Left kidney (tissue), 1 donor: ENCODE measurements at regions not wholly inside any gene's neighbourhood (a gene's known extent, or its start where the extent isn't known, plus 50 kb on each side); places are given as distances from the start of the nearest gene placed in this dataset.
"Not testable (repeated sequence)": the region's sequence is repeated elsewhere in the genome, so short reads cannot be mapped to it uniquely, and the experiment has no call there.

ENCODE experiments used
- DNase-seq: peaks from one replicate; pipeline ENCODE4 v3.0.0-alpha.2; 2013

- DNase-seq: no peak
Measured at GRCh38 chr2:153307223-153307622, 171.3 kb downstream of the RPRM start.

DNA sequence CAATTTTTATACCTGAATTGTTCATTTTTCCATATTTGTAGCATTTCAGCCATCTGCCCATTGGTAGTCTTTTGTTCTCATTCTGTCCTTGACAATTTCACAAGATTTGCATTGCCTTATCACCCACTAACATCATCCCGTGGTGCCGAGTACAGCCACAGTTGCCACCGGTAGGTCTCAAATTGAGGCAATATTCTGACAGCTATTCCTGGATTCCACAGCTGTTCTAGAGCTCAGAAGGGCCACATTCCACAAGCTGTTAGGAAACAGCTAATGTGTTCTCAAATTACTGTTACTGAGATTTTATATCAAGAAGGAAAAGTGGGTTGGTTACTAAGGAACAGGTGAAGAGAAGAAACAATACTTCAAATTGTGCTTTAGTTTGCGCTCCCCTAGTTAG, 178.8 kb downstream of the RPRM start:
- DNase-seq: no peak

DNA sequence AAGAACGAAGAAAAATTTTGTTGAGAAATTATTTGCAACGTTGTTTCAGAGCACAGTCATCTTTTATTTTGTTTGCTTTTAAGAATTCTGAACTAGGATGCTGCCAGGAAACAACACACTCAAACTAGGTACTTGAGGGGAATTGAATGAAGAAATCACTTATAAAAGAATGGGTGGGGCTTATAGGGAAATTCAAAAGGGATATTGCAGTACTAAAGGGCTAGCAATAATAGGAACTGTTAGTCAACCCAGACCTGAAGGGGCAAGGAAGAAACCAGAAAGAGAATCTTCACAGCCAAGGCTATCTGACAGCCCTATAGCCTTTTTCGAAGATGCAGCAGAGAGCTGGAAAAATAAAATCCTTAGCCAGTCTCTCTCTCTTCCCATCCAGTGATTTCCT, 179.3 kb downstream of the RPRM start:
- no peak for DNase-seq

- no peak for DNase-seq
Measured at GRCh38 chr2:153294199-153294786, 184.3 kb downstream of the RPRM start.

GRCh38 chr2:153291718-153292117, 186.8 kb downstream of the RPRM start:
- no peak for DNase-seq

- DNase-seq: no peak
Measured at GRCh38 chr2:153287109-153287801, 191.3 kb downstream of the RPRM start.

- no peak for DNase-seq
Measured at GRCh38 chr2:153268941-153269461, 209.6 kb downstream of the RPRM start.

DNA sequence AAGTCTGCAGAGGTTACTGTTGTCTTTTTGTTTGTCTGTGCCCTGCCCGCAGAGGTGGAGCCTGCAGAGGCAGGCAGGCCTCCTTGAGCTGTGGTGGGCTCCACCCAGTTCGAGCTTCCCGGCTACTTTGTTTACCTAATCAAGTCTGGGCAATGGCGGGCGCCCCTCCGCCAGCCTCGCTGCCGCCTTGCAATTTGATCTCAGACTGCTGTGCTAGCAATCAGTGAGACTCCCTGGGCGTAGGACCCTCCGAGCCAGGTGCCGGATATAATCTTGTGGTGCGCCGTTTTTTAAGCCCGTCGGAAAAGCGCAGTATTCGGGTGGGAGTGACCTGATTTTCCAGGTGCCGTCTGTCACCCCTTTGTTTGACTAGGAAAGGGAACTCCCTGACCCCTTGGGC, 221.7 kb downstream of the RPRM start:
- DNase-seq: not testable (repeated sequence)

DNA sequence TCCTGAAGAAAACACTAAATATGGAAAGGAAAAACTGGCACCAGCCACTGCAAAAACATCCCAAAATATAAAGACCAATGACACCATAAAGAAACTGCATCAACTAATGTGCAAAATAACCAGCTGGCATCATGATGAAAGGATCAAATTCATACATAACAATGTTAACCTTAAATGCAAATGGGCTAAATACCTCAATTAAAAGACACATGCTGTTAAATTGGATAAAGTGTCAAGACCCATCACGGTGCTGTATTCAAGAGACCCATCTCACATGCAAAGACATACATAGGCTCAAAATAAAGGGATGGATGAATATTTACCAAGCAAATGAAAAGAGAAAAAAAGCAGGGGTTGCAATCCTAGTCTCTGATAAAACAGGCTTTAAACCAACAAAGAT, 231.9 kb downstream of the RPRM start:
- DNase-seq: not testable (repeated sequence)

DNA sequence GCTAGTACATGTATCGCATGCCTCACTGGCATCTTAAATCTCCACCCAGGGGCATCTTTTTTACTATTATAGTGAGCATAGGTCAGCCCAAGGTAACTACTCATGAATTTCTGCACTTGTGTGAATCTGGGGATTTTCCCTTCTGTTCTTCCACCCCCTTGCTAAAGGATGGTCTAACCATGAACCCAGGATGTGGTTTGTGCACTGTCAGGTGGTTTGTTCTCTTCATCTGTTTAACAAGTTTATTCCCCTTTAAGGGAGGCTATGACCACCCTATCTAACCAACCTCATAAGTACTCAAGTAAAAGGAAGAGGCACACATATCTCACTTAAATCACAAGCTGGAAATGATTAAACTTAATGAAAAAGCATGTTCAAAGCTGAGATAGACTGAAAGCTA, 243.0 kb downstream of the RPRM start:
- no peak for DNase-seq

GRCh38 chr2:153232464-153232863, 246.1 kb downstream of the RPRM start:
- DNase-seq: no peak

DNA sequence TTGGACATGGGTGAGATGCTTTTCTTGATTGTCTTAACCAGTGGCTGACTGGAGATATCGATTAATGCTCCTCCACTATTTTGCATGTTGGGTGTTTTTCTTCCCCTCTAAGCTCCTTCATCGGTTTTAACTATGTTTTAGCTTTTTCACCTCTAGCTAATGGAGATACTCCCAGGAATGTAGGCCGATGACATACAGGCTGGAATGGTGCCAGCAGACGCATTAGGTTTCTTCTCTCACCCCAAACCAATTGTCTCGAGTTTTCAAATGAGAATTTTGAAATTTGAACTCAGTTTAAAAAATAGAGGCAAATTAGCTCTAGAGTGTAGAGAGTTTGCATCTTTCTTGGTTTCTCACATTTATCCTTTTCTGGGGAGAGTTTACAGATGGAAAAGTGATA, 247.6 kb downstream of the RPRM start:
- DNase-seq: no peak

GRCh38 chr2:153228904-153229303, 249.7 kb downstream of the RPRM start:
- DNase-seq: no peak

DNA sequence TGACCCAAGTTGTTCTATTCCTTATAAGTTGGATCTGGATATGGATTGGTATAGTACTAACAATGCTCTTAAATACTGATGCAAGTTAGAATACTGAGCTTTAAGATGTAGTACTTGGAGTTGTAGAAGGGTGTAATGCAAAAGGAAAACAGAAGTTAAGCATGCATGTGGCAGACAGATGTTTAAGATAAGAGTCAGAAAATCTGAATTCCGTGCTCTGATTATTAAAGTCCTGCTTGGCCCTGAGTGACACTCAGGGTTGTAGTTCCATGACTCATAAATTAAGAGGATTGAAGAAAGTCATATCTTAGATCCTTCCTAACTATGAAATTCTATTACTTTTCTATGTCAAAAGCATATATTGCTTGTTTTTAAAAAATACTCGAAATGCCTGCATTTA, 250.6 kb downstream of the RPRM start:
- DNase-seq: no peak

DNA sequence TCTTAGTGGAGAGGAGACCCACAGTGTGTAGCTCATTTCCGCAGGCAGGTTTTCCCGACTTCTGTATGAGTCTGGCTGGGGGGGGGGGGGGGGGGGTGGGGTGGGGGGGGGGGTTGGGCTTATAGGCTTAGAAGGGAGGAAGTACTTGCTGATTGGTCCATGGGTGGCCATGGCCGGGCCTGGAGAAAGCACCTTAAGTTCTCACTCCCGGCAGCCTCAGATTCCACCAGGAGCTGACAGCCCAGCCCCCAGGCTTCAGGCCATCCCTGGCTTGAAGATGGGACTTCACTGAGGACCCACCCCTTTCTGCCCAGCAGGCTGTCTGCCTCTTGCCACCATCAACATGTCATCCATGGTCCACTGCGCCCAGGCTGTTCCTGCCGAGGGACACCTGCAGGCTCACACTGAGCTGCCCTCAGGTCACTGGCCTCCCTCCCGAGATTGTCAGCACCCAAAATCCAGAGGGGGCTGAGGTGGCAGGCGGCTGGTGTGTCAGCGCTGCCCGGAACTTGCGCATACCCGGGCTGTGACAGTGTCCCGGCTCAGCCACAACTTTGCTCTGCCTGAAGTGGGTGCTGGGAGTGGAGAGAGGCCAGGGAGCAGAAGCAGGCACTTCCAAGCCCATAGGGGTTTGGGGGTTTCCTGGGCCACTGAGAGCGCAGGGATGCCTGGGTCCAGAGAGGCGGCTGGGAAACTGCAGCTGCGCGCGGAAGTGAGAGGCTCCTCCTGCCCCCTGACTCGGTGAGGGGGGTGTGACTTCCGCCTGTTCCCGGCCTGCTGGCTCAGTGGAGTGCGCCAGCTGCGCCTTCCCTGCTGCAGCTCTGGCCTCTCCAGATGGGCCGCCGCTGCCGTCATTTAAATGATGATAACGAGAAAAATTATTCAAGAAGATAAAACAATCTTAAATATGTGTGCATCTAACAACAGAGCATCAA, 256.1 kb downstream of the RPRM start:
- DNase-seq: no peak

DNA sequence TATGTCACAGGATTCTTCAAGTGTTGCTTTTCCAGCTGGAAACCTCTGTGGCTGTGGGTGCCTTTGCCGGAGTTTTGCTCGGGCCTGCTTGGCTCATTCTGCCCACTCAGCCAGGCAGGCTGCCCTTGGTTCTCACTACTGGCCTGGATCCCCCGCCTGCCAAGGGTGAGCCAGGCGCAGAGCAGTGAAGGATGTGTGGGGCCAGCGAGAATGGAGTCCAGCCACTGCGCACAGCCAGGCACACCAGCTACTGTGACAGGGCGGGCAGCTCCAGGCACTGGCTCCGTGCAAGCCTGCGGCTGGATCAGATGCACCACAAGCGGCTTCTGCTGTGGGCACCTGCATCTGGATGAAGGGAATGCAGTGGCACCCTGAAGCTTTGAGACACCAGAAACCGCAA, 257.1 kb downstream of the RPRM start:
- no peak for DNase-seq

DNA sequence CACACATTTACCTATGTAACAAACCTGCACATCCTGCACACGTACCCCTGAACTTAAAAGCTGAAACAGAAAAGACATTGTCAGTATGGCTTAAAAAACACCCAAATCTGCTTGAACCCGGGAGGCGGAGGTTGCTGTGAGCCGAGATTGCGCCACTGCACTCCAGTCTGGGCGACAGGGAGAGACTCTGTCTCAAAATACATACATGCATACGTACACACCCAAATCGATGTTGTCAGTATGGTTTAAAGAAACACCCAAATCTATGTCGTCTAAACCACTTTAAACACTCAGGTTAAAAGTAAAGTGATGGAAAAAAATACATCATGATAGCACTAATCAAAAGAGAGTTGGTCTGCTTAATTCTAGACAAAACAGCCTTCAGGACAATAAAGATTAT, 257.5 kb downstream of the RPRM start:
- DNase-seq: no peak

GRCh38 chr2:153218851-153219250, 259.7 kb downstream of the RPRM start:
- DNase-seq: no peak

- DNase-seq: no peak
Measured at GRCh38 chr2:153214337-153214736, 264.2 kb downstream of the RPRM start.

DNA sequence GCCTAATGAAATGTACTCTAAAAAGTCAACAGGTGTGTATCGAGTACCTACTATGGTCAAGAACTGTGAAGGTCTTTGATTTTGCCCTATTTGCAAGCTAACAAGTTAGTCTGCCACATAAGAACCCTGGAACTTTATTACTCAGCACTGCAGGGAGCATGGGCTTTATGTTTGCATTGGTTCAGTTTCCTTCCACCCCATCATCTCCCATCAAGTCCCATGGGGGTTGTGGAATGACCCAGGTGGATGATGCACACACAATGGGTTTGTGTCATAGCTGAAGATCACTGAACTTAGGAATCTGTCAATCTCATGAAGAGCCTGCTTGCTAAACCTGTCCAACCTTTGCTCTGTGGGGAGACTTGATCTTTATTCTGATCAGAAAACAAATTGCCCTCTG, 265.5 kb downstream of the RPRM start:
- DNase-seq: no peak

DNA sequence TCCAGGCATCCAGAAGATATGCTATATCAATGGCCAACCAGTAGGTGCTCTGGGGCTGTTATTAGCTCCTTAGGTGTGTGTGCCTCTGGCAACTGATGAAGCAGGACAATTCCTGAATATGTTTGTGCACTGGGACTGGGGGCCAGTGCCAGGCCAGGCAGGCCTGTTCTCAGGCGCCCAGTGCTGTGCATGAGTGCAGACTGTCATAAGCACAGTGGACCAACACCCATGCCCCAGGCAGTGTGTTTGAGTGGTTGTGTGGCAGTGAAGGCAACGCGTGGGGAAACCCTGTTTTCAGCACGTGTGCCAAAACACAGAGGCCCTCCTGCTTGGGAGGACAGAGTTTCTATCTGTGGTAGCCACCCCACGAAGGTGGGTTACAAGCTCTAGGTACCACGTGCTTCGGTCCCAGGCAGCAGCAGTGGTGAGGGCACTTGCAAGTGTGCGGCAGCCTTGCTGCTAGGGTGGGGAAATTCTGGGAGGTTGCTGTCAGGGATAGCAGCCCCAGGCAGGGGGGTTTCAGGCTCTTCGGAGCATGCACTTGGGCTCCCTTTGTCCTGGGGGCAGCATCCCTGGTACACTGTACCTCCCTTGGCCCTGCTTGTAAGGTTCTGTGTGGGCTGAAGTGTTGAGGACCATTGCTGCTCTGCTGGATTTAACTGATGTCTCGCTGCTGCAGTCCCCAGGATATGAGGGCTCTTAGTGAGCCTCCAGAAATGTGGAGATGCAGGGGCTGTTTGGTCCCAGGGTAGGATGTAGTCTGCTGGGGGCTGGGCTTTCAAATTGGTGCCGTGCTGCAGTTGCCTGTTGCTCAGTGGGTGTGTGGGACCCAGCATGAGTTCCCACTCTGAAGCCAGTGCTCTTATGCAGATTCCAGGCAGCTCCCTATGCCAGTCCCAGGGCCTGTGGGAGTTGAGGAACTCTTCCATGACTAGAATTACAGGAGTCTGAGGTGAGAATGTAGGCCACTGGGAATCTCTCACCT, 280.9 kb downstream of the RPRM start:
- no peak for DNase-seq
